ELF-1 (cell line): ENCODE measurements at regions not wholly inside any gene's neighbourhood (a gene's known extent, or its start where the extent isn't known, plus 50 kb on each side); places are given as distances from the start of the nearest gene placed in this dataset.

Experiments
- DNase-seq: peaks from one replicate; pipeline ENCODE4 v3.0.0-alpha.2; 2016; ENCODE audit warnings: low read depth, low spot score

DNA sequence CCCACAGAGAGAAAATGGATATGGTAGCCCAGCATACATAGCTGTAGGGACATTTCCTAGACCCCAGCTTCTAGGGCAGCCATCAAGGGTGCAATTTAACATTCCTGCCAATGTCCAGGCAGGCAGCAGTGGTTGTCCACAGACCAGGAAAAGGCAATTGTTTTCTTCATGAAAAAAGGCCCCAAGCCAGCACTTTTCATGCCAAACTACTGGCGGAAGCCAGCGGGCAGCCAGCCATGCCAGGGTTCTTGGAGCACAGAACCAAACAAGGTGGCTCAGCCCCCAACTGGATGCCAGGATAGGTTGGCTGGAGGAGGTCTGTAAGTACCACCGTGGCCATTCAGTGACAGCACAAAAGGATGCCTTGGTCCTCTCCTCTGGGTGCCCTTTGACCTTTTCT is 94.6 kb downstream of the BANF2 start:
- no peak for DNase-seq

DNA sequence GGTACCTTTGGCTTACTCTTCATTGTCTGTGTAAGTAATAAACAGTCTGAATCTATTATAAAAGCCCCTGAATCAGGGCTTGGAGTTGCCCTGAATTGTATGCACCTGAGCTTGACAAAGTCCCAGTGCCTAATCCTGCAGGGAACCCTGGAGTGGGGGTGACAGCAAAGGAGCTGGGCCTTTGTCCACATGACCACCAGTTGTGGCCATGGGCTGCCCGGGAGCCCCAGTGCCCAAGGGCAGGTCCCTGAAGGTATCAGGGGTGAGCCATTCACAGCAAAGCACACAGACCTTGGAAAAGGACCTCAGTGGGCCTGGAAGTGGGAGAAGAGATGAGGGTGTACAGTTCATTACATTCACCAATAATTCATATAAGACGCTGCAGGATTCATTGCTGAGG is 94.2 kb downstream of the BANF2 start:
- no peak for DNase-seq

DNA sequence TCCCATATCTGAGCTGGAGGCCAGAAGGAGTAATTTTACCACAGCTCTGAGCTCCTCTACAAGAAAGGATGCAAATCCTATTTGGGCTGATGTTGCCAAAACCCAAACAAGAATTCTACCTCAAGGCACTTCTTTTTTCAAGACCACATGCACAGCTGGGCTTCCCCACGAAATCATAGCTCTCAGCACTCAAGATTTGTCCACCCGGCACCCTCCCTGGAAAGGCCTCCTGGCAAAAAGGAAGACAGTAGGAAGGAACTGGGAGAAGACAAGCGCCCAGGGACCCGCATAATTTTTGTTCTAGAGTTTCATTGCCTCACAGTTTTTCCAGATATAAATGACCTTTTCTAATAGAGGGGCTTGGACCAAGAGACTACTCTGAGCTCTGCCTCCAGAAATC is 90.5 kb downstream of the BANF2 start:
- peak; percentile 17 for DNase-seq

DNA sequence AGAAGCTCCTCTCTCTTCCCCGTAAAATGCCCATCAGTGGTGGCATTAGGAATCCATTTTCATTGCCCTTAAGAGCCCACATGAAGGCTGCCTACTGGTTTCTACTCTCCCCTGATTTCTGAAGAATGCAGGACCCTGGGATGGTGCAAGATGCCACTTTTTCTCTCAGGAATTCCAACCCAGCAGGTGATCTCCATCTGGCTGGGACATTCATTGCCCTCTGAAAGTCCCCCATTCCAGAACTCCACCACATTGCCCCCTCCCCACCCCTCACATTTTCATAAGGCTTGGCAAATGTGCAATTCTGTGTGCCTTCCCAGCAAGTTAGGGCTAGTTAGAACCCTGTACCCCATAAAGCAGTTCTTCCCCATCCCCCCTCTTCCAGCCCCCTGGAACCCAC is 88.0 kb downstream of the BANF2 start:
- DNase-seq = no peak

DNA sequence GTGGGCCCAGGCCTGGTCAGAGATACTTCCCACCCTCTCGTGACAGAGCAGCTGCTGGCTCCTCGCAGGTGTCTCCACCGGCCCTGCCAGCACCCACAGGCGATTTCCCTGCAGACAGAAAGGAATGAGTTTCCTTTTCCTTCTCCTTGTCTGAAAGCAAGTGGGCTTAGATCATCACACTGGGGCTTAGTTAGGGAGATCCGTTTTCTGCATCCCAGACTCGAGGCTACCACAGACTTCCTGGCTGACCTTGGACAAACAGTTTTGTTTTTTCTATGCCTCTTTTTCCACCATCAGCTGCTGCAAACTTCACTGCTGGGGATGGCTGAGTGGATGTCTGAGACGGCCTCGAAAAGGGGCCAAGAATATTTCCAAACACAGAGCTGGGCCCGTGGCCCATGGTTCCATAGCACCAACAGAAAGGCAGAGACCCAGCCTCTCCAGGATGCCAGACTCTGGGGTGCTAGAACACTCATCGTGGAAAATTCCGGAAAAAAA is 86.5 kb downstream of the BANF2 start:
- no peak for DNase-seq
